ENCODE measurements at regions not wholly inside any gene's neighbourhood (a gene's known extent, or its start where the extent isn't known, plus 50 kb on each side); places are given as distances from the start of the nearest gene placed in this dataset.

DNA sequence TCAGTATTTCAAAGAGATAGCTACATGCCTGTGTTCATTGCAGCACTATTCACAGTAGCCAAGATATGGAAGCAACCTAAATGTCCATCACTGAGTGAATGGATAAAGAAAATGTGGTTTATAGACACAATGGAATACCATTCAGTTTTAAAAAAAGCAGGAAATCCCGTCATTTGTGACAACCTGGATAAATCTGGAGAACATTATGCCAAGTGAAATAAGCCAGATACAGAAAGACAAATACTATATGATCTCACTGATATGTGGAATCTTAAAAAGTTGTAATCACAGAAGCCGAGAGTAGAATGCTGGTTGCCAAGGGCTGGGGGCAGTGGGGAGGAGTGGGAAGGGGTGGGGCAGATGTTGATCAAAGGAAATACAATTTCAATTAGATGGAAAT is 235.8 kb upstream of the IGFBP3 start:
- TF ChIP-seq TAF1 (IDR thresholded peaks at IDR 0.05; ENCODE audit: borderline replicate concordance, insufficient read depth, low read length) = no peak
- no peak for TF ChIP-seq FOXP2 (optimal IDR thresholded peaks at IDR 0.05; ENCODE audit: borderline replicate concordance, extremely low read depth, extremely low read length, insufficient read depth)
- no peak for TF ChIP-seq SIN3A (IDR thresholded peaks at IDR 0.05; ENCODE audit: borderline replicate concordance, insufficient read depth, low read length)
- TF ChIP-seq, protein P1, sequence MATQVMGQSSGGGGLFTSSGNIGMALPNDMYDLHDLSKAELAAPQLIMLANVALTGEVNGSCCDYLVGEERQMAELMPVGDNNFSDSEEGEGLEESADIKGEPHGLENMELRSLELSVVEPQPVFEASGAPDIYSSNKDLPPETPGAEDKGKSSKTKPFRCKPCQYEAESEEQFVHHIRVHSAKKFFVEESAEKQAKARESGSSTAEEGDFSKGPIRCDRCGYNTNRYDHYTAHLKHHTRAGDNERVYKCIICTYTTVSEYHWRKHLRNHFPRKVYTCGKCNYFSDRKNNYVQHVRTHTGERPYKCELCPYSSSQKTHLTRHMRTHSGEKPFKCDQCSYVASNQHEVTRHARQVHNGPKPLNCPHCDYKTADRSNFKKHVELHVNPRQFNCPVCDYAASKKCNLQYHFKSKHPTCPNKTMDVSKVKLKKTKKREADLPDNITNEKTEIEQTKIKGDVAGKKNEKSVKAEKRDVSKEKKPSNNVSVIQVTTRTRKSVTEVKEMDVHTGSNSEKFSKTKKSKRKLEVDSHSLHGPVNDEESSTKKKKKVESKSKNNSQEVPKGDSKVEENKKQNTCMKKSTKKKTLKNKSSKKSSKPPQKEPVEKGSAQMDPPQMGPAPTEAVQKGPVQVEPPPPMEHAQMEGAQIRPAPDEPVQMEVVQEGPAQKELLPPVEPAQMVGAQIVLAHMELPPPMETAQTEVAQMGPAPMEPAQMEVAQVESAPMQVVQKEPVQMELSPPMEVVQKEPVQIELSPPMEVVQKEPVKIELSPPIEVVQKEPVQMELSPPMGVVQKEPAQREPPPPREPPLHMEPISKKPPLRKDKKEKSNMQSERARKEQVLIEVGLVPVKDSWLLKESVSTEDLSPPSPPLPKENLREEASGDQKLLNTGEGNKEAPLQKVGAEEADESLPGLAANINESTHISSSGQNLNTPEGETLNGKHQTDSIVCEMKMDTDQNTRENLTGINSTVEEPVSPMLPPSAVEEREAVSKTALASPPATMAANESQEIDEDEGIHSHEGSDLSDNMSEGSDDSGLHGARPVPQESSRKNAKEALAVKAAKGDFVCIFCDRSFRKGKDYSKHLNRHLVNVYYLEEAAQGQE (IDR thresholded peaks at IDR 0.05; ENCODE audit: insufficient read depth in 1 of 2, low read depth in 2 of 2, low read length in 2 of 2) = no peak
- TF ChIP-seq POLR2AphosphoS5 (IDR thresholded peaks at IDR 0.05; ENCODE audit: low read depth, low read length) = no peak

DNA sequence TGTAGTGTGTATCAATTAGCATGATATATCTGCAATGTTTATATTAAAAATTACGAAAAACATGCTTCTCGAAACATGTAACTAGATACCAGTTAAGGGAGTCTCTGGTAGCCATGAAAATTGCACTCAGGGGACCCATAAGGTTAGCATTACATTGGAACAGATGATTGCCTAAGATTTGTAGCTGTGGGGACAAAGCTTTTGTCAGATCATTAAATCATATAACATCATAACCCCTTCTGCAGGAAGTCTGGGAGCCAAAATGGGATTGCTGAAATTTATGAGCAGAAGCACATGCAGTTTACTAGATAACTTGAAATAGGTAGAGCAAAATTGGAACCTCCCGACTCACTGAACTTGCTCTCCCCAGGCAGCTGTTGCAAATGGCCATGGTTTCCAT is 235.0 kb upstream of the IGFBP3 start:
- TF ChIP-seq FOXP2 (optimal IDR thresholded peaks at IDR 0.05; ENCODE audit: borderline replicate concordance, extremely low read depth, extremely low read length, insufficient read depth) = no peak

DNA sequence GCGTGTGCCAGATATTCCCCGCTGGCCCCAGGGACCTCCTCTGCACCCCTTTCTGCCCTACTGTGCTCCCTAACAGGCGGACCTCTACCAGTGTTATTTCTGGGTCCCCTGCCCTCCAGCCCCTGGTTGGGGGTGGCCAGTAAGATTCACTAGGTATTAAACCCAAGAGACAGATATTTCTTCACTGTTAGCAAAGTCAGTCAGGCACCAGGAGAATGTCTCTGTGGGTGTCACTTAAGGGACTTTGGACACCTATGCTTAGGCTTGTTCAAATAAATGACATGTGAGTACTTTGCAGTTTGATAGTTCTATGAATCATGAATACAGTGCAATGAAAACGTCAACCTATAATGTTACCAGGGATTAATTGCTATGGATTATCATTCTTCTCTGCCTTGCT is 234.3 kb upstream of the IGFBP3 start:
- no peak for TF ChIP-seq SIN3A (IDR thresholded peaks at IDR 0.05; ENCODE audit: borderline replicate concordance, insufficient read depth, low read length)

DNA sequence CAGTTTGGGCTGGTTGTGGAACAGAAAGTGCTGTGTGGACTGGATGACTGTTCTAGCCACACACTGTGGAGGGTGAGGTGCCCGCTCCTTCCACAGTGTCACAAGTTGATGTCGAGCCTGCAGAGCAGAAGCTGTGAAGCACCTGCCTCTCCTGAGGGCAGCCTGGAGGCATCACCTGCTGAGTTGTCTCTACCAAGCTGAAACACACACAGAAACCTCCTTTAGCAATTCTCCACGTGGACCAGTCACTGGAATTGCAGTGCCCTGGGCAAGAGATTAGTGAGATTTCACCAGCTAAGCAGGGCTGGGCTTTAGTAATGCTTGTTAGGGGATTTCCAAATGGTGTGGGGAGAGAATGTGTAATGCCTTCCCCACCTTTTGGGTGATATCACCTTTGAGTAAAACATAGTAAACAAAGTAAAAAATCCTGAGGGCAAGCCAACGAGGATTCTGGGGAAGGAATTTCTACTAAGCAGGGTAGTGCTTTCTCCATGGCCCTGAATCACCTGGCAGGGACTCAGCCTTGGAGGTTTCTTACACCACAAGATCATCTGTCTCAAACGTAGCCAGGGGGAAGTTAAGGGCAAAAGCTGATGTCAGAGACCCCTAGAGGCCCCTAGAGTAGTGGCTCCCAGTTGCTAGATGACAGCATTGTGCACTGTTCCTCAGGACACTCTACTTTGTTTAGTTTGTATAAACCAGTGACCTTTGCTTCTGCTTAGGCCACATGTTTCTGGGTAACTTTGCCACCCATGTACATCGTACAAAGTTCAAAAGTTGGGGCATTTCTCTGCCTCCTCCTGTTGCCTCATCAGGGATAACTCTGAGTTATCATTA is 233.1 kb upstream of the IGFBP3 start:
- TF ChIP-seq TAF1 (IDR thresholded peaks at IDR 0.05; ENCODE audit: borderline replicate concordance, insufficient read depth, low read length) (no peak), FOXP2 (optimal IDR thresholded peaks at IDR 0.05; ENCODE audit: borderline replicate concordance, extremely low read depth, extremely low read length, insufficient read depth) (no peak)
- TF ChIP-seq, protein P1 (IDR thresholded peaks at IDR 0.05; ENCODE audit: insufficient read depth in 1 of 2, low read depth in 2 of 2, low read length in 2 of 2) = no peak

DNA sequence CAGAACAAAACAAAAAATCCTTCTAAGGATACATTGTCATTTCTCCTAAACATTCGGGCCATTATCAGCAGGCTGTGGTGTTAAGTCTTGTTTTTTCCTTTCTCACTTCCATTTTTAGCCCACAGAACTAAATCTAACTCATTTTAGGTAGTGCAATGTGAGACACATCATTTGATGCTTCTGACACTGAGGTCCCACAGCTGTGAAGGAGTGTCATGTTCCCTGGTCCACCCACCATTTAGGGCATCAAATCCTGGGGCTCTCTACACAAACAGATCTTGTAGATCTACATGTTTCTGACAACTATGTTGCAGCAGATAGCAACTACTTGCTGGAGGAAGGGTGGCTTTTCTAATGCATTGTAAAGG is 232.5 kb upstream of the IGFBP3 start:
- TF ChIP-seq FOXP2 (optimal IDR thresholded peaks at IDR 0.05; ENCODE audit: borderline replicate concordance, extremely low read depth, extremely low read length, insufficient read depth) (no peak), SIN3A (IDR thresholded peaks at IDR 0.05; ENCODE audit: borderline replicate concordance, insufficient read depth, low read length) (no peak), POLR2AphosphoS5 (IDR thresholded peaks at IDR 0.05; ENCODE audit: low read depth, low read length) (no peak), TAF1 (IDR thresholded peaks at IDR 0.05; ENCODE audit: borderline replicate concordance, insufficient read depth, low read length) (no peak)
- TF ChIP-seq, protein P1 (IDR thresholded peaks at IDR 0.05; ENCODE audit: insufficient read depth in 1 of 2, low read depth in 2 of 2, low read length in 2 of 2) = no peak

DNA sequence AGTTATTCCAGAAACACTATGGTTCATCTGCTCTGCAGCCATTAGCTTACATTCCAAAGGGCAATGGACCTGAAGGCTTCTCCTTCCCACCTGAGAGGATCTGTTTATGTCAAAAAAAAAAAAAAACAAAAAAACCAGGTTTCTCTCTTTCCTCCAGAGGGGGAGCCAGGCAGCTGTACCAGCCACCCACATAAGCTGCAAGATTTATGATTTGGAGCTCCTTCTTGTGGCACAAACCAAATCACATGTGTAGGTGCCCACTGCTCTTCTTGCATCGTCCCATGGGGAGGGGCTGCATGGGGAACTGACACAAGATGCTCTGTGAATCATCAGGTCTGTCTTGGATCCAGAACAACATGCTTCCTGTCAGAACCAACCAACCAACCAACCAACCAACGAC is 231.6 kb upstream of the IGFBP3 start:
- TF ChIP-seq TAF1 (IDR thresholded peaks at IDR 0.05; ENCODE audit: borderline replicate concordance, insufficient read depth, low read length) (no peak), SIN3A (IDR thresholded peaks at IDR 0.05; ENCODE audit: borderline replicate concordance, insufficient read depth, low read length) (no peak), POLR2AphosphoS5 (IDR thresholded peaks at IDR 0.05; ENCODE audit: low read depth, low read length) (no peak)

DNA sequence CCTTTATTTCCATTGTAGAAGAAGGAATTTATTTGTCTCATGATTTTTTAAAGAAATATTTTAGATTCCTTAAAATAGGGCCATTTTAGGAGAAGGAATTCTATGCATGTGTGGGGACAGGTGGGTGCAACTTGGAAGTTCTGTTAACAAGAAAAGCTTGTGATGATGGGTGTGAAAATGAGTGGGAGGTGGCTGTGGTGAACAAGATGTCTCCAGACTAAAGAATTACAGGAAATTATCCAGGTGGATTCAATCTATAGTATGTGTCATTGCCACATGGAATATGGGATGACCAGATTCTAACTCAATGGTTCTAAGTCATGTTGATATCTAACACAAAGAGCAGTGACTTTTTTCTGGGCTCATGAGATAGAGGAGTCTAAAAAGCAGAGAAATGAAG is 229.6 kb upstream of the IGFBP3 start:
- TF ChIP-seq, protein P1 (IDR thresholded peaks at IDR 0.05; ENCODE audit: insufficient read depth in 1 of 2, low read depth in 2 of 2, low read length in 2 of 2) = no peak
- TF ChIP-seq TAF1 (IDR thresholded peaks at IDR 0.05; ENCODE audit: borderline replicate concordance, insufficient read depth, low read length) (no peak), POLR2AphosphoS5 (IDR thresholded peaks at IDR 0.05; ENCODE audit: low read depth, low read length) (no peak), FOXP2 (optimal IDR thresholded peaks at IDR 0.05; ENCODE audit: borderline replicate concordance, extremely low read depth, extremely low read length, insufficient read depth) (no peak), SIN3A (IDR thresholded peaks at IDR 0.05; ENCODE audit: borderline replicate concordance, insufficient read depth, low read length) (no peak)
